ENCODE measurements at regions not wholly inside any gene's neighbourhood (a gene's known extent, or its start where the extent isn't known, plus 50 kb on each side); places are given as distances from the start of the nearest gene placed in this dataset.

DNA sequence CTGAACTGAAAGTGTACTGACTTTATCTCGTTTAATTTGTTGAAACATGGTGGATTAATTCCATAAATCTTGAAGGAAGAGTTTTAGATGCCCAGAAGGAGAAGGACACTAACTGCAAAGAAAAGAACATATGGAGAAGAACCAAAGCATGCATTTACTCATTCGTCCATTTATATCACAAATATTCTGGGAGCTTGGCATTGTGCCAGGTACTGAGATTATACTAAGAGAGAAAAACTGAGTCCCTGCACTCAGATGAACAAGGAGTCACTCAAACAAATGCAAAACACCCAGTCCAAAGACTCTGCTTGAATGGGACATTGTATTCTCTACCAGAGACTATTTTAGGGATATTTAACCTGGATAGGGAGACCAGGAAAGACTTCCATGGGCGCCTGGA lies 588.0 kb upstream of the MGMT start:
- no peak for DNase-seq

DNA sequence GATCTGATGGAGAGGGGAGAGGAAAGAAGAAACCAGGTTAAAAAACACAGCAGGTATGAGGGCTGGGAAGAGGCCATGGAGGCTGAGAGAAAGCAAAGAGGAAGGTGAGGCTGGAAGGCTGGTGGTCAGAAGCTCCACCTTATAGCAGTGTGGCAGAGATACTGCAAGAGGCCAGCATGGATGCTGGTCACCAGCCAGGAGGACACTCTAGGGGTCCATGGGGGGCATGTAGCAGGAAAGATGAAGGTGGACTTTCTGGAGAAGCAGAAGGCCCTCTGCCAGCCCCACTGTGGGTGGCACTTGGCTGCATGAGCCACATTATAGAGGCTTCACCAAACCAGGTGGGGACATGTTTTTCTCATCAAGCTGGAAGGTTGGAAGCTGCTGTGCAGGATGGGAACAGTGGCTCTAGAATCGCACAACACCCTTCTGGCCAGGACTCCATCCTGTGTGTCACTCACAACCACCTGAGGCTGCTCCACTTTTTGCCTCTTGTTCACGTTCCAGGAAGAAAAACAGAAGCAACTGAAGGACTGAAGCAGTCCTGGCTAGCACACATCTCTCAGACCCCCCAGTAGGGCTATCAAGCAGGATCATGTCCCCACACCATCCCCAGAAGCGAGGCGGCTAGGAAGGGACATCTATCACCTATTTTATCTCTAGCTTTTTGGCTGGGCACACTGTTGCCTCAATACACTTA lies 587.5 kb upstream of the MGMT start:
- DNase-seq = peak; percentile 46

DNA sequence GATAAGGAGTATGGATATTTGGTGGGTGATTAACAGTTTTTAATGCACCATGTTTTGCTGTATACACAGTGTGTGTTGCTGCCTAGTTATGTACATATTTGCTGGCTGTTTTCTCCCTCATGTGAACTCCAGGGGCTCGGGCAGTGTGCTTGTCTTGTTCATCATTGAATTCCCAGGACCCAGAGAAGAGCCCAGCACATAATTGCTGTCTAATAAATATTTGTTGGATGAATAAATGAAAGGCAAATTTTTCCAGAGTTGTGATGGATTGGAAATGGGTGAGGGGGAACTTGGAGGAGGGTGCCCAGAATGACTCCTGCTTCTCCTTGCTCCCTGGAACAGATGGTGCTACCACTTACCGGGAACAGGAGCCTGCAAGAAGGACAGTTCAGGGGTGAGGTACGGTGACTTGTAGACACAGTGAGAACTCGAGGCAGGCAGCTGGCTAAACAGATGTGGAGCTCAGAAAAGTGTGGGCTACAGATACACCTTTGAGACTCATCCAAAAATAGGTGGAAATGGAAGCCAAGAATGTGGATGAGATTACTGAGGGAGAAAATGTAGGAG lies 586.8 kb upstream of the MGMT start:
- DNase-seq = no peak

DNA sequence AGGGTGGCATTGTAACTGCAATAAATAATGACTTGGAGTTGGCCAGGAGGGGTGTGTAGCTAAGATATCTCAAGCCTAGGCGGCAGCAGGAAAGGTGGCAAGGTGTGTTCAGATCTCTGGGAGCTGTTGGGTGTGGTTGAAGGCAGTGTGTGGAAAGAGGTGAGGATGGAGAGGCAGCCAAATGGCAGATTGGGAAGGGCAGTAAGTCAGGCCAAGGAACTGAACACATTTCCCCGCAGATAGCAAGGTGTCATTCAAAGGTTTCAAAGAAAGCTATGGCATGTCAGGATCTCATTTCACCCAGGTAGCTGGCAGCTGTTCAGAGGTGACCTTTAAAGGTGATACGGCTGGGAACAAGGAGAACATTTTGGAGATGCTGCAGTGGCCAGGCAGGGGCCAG lies 586.0 kb upstream of the MGMT start:
- no peak for DNase-seq

DNA sequence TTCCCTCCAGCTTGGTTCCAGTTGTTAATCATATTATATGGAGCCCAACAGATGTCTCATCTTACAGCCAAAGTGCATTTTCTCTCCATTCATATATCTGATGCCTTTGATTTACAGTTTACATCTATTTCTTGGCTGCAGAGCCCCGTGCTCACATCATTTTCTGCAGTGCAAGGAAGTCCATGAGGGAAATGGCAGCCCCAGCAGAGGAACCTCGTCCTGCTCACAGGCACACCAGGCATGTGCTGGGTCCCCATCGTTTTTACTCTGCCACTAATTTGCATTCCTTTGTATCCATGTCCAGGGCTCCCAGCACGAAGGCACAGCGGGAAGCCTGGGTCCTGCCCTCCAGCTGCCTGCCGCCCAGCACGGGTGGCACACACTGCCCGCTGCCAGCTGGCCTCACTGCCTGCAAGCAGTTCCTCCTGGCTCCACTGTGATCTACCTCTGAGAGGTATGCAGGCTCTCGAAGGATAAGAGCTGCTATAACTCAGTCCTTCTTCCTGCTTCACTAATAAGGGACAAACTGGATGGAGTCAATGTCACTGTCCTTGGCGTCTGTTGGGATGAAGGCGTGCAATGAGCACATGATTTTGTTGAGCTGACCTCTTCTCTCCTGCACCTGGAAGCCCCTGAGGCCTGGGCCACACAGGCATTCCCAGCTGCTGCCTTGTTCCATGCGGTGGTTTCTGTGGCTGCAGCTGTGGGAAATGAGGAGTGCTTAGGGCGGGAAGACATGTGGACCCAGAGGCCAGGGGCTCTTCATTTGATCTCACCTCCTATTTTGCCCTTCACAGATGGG lies 583.6 kb upstream of the MGMT start:
- peak; percentile 79 for DNase-seq

DNA sequence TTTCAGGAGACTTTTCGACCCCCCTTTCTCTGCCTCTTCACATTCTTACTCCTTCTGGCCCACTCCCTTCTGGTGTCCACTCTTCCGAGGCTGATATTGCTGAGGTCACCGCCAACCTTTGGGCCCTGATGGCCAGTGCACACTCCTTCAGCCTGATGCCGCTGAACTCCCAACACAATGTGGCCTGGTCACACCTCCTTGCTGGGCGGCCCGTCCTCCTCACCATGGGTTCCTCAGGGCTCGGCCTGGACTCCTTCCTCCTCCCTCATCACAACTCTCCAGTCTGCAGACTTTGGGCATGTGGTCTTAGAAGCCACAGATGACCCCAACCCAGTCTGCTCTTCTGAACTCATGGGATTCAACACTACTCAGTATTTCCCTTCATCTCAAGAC lies 583.0 kb upstream of the MGMT start:
- no peak for DNase-seq

DNA sequence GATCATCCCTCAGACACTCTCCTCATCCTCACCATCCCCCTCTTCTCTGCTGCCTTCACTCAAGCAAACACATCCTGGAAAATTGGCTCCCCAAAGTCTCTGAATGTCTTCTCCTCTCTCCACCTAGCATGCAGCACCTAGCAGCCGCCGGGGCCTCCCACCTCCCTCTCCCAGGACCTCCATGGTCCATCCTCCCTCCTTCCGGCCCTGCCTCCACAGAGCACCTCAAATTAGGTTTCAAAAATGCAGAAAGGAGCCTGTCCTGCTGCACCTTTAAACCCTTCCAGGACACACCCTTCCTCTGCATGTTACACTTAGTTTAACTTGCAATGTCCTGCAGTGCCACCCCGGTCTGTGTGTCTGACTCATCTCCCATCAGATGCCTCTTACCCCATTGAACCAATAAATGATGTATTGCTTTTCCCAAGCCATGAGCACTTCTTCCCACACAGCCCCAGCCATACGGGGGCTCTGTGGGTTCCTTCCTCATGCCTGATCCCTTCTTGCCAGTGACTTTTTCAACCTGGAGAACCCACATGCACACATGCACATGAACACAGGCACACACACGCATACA lies 582.5 kb upstream of the MGMT start:
- DNase-seq = no peak

DNA sequence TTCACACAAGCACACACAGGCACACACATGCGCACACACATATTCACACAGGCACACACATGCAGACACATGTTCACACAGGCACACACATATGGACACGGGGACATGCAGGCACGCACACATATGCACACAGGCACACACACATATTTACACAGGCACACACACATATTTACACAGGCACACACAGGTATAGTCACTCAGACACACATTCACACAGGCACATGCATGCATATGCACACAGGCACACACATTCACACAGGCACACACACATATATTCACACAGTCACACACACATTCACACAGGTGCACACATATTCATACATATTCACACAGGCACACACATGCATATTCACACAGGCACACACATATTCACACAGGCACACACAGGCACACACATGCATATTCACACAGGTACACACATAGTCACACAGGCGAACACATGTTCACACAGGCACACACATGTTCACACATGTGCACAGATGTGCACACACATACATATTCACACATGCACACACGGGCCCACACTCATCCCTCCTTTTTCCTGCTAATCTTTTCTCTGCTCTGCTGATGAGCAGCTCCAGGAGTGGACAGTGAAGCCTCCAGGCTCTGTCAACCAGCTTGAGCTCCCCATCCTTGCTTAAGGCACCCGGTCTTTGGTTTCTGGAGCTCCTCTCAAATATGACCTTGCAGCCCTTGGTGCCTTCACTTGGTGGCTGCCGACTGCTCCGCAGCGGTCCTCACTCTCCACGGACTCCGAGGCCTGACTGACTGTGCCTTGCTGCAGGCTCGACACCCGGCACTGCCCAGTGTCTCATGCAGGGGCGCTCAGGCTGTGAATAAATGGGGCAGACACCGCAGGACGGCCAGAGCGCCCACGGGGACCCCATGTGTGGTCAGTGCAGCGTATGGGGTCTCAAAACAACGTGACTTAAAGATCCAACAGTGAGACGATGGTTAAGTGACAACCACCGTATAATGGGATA lies 581.2 kb upstream of the MGMT start:
- no peak for DNase-seq

DNA sequence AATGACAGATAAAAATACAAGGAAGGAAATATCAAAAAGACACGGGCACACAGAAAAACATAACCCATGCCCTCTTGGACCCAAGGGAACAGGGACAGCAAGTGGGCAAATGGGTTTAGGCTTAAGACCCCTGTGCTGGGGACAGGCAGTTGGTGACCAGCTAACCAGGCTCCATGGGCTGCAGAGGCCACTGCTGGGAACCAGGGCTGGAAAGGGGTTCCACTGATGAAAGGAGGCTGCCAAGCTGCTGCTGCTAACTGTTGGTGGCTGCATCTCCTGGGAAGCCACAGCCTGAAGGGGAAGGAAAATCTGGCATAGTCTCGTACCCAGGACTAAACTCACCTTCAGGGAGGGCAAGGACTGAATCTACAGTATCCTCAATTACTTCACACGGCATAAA lies 579.2 kb upstream of the MGMT start:
- no peak for DNase-seq

DNA sequence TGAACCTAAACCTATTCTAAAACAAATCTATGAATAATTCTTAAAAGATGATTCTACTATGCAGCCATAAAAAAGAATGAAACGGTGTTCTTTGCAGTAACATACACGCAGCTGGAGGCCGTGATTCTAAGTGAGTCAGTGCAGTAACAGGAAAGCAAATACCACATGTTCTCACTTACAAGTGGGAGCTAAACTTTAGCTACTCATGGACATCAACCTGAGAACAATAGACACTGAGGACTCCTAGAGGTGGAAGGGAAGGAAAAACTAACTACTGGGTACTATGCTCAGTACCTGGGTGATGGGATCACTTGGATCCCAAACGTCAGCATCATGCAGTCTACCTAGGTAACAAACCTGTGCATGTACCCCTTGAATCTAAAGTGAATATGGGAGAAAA lies 575.0 kb upstream of the MGMT start:
- no peak for DNase-seq

DNA sequence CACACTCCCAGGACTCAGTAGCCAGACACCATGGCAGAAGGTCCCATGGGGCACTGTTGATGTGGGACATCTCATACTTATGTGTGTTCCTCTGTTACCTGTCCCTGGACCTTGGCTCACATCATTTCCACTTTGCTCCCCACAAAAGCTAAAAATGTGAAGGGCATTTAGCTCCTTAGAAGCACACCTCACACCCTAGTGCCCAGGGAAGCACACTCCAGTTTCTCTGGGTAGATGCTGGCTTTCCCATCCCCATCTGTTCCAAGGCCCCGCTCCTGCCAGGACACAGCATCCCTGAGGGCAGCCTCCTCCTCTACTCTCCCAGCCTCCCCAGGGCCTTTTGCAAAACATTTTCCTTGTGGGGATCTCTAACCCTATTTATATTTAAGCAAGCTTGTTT lies 572.4 kb upstream of the MGMT start:
- no peak for DNase-seq

DNA sequence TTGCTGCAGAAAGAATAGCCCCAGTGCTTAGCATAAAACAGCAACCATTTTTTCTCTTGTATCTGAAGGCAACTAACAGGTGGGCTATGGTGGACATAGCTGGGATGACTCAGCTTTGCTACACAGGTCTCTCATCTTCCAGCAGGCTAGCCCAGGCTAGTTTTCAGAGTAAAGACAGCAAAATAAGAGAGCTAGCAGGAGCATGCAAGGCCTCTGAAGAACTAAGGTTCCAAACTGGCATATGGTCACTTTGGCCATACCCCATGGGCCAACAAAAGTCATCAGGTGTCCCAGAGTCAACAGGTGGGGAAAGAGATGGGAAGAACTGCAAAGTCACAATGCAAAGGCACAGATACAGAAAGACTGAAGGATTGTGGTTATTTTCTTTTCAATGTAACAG lies 571.6 kb upstream of the MGMT start:
- DNase-seq = no peak

DNA sequence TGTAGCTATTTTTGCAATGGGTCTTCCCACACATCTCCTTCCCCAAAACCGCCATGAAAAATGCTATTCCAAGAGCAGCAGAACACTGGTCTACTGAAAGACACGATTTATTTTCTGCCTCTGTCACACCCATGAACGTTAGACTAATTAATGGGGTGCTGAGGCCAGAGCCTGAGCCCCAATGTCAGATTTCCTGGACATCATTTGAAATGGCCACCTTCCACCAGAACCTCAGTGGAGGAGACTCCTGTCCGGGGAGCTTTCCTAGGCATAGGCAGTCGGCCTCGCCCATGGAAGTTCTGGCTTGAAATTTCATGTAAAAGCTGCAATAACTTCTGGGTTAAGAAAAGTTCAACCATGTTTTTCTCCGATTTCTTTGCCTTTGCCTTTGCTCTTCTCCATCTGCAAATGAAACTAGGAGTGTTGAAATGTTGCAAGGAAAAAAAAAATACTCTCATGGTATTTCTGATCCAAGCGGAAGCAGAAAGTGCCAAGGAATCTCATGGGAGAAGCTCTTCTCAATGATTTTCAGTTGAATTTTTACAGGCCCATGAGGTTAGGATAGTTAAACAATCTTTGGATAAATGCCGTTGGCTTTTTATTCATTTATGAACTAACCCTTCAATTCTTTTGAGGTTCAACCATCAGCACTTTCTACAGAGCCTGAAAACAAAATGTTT lies 570.8 kb upstream of the MGMT start:
- peak; percentile 93 for DNase-seq

DNA sequence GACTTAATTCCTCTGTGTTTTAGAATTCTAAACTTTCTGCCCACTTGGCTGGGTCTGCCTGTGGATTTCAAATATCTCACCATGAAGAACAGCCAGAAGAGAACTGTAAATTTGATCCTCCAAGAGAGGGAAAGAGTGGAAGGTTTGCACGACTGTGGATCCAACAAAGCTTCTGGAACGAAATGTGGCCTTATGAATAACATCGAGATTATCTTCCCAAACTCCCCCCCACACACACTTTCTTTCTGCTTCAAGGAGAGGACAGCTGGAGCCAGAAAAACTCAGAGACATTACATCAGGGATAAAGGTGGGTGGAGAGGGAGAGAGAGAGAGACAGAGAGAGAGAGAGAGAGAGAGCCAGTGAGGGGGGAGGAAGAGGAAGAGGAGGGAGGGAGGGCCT lies 570.1 kb upstream of the MGMT start:
- DNase-seq = peak; percentile 94

DNA sequence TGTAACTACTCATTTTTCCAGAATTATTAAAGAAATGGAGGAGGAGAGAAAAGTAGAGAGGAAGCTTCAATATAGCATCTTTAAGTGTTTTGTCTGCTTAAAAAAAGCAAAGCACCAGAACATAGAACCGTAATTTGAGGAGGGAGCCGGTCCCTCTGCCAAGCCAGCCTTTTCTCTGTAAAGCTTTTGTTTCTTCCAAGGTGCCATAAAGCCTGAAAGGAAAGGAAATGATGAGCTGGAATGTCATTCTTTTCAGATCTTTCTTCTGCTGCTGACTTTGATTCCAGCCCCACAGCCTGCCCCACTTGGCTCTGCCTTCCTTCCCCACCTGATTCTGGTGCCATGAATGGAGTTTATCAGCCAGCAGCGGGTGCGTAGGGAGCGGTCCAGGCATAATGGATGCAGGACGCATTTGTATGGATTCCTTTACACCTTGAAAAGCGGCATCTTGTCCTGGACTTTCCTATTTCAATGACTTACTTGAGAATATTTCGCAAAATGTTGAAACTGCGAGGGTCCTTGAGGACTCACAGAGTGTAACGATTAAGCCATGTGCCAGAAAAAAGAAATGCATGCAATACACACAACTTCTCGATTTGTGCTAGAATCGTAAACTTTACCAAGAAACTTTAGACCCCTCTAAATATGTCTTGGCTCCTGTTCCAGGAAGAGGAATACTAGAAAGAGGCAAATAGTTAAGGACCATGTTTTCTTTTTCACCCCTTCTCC lies 569.5 kb upstream of the MGMT start:
- peak; percentile 77 for DNase-seq

DNA sequence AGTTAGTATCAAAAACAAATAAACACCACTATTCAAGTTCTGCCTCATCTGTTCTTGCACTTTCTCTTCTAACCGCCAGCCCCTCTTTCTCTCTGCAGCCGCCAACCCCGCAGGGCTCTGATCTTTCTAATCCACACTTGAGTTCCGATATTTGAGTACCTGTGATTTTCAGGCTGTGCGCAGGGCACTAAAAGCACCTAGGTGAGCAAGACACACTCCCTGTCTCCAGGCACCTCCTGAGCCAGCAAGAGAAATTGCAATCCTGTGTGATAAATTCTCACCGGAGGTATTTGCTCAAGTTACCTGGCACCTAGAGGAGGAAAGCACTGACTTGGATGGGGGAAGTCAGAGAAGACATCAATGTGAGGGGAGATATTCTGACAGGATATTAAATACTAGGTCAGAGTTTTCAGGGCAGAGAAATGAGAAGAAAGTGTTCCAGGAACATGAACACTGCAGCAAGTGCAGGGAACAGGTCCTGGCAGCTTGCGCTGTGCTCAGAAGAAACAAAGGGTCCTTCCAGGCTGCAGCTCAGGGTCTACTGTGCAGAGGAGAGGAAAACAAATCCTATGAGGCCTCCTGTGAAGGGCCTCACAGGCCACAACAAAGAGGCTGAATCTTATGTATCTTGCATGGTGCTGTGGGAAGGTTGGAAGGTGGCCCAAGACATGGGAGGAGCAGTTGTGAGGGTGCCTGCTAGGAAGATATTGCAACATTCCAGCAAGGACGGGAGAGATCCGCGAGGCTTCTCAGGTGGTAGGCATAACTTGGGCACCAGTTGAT lies 568.7 kb upstream of the MGMT start:
- no peak for DNase-seq

DNA sequence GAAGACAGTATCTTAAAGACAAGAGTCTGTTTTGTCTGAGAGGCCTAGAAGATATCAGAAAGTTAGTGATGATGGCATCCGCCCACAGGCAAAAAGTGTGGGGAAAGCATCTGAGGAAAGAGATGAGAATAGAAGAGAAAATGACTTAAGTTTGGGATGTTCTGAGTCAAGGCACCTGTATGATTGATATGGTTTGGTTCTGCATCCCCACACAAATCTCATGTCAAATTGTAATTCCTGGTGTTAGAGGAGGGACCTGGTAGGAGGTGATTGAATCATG lies 568.2 kb upstream of the MGMT start:
- DNase-seq = no peak

DNA sequence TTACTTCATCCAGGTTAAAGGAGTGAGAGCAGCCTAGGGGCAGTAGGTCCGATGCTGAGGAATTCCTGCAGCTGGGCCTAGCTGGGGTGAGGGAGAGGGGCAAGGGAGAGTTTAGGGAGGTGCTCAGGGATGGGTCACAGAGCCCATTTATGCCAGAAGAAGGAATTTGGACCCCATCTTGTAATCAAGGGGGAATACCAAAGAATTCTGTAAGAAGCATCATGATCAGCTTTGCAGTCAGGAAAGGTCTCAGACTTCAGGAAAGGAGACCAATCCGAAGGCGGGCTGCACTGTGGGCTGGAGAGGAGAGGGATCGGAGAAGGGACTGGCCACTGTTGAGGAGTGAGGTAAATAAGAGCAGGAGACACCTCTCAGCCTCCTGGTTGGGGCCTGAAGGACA lies 566.6 kb upstream of the MGMT start:
- DNase-seq = no peak

DNA sequence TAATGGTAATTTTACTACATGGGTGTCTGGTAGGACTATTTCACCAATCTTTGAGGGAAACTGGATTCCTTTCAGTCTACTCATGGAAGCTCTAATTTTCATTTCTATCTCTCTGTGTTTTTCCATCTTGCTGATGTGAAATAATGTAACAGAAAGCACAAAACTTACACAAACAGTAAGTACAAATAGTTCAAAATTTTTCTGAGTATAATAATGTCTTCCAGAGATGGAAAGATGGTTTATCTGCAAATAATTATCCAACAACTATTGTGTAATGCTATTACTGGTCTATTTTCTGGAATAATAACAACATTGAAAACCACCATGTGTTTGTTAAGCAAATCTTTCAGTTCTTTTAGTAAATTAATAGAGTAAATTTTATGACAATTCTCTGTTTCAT lies 565.8 kb upstream of the MGMT start:
- no peak for DNase-seq

DNA sequence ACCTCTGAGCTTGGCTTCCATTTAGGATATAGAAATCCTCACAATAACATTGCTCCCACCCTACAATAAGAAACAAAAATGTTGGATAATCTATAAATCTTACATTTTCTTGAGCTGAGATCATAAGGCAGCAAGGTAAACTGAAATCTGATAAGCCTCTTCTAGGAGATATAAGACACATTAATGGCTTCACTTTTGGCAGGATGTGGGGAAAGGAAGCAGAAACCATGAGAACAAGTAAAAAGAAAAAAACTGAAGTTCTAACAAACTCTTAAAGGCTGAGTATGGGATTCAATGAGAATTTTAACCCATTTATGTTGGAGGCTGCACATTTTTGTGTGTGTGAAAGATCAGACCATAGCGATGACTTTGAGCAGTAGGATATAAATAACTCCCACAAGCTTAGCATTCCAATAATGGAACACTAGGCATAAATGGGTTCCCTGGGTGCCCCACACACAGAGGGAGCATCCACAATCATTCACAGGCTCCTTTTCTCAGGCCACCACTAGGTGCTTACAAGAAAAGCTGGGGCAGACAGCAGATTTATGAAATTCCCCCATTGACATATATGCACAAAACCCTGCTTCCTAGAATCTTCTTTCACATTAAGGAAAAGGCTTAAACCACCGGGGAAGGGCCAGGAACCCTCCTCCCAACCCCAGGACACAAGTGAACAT lies 564.9 kb upstream of the MGMT start:
- no peak for DNase-seq
